ENCODE measurements at regions not wholly inside any gene's neighbourhood (a gene's known extent, or its start where the extent isn't known, plus 50 kb on each side); places are given as distances from the start of the nearest gene placed in this dataset.
"Not testable (repeated sequence)": the region's sequence is repeated elsewhere in the genome, so short reads cannot be mapped to it uniquely, and the experiment has no call there.

GRCh38 chr2:175679728-175680127 is 322.3 kb downstream of the LNPK start:
- ATAC-seq (ENCODE audit: low FRiP score in 2 of 2) (no peak), DNase-seq (no peak)
- no peak for TF ChIP-seq EP300 (IDR thresholded peaks at IDR 0.05)
- TF ChIP-seq POLR2A (IDR thresholded peaks at IDR 0.05) = no peak
- no peak for TF ChIP-seq CTCF (IDR thresholded peaks at IDR 0.05)
- TF ChIP-seq POLR2AphosphoS5 (IDR thresholded peaks at IDR 0.05) = no peak
- Histone ChIP-seq H3K9me3 (no peaks in the 10 kb centered on the region), H3K27ac (no peak overlapping the region), H3K27me3 (no peaks in the 10 kb centered on the region), H3K4me1 (no peaks in the 10 kb centered on the region), H3K36me3 (no peaks in the 10 kb centered on the region), H3K4me3 (no peak overlapping the region)
- WGBS, 2 donors = 58 to 77% methylated on average over 2 of the region's 2 CpGs

- ATAC-seq (ENCODE audit: low FRiP score in 2 of 2) (no peak), DNase-seq (no peak)
- H3K9me3 ChIP-seq = no peaks in the 10 kb centered on the region
- H3K27ac ChIP-seq = no peak overlapping the region
- no peak overlapping the region for H3K4me3 ChIP-seq
- no peak for TF ChIP-seq POLR2AphosphoS5 (IDR thresholded peaks at IDR 0.05)
- TF ChIP-seq CTCF (IDR thresholded peaks at IDR 0.05) = no peak
- TF ChIP-seq EP300 (IDR thresholded peaks at IDR 0.05) = no peak
- TF ChIP-seq POLR2A (IDR thresholded peaks at IDR 0.05) = no peak
- WGBS, 2 donors = 78 to 83% methylated on average over 4 of the region's 4 CpGs
- H3K36me3 ChIP-seq = no peaks in the 10 kb centered on the region
- H3K4me1 ChIP-seq = no peaks in the 10 kb centered on the region
- no peaks in the 10 kb centered on the region for H3K27me3 ChIP-seq
Measured at GRCh38 chr2:175679231-175679630, 322.8 kb downstream of the LNPK start.

- TF ChIP-seq POLR2AphosphoS5 (IDR thresholded peaks at IDR 0.05) (no peak), EP300 (IDR thresholded peaks at IDR 0.05) (no peak), CTCF (IDR thresholded peaks at IDR 0.05) (no peak), POLR2A (IDR thresholded peaks at IDR 0.05) (no peak)
- DNase-seq (no peak), ATAC-seq (ENCODE audit: low FRiP score in 2 of 2) (no peak)
- no peaks in the 10 kb centered on the region for H3K9me3 ChIP-seq
- no peaks in the 10 kb centered on the region for H3K36me3 ChIP-seq
- no peak overlapping the region for H3K4me3 ChIP-seq
- no peaks in the 10 kb centered on the region for H3K4me1 ChIP-seq
- no peaks in the 10 kb centered on the region for H3K27me3 ChIP-seq
- 90 to 100% methylated on average over 2 of the region's 2 CpGs for WGBS, 2 donors
- no peak overlapping the region for H3K27ac ChIP-seq
Measured at GRCh38 chr2:175677880-175678279, 324.2 kb downstream of the LNPK start.

- H3K27me3 ChIP-seq = no peaks in the 10 kb centered on the region
- ATAC-seq (ENCODE audit: low FRiP score in 2 of 2) (no peak), DNase-seq (no peak)
- peaks cover 0 to 3% (median 0%) of the 10 kb centered on the region in 4 donors for H3K9me3 ChIP-seq
- TF ChIP-seq EP300 (IDR thresholded peaks at IDR 0.05) = no peak
- no peak for TF ChIP-seq POLR2AphosphoS5 (IDR thresholded peaks at IDR 0.05)
- no peak for TF ChIP-seq POLR2A (IDR thresholded peaks at IDR 0.05)
- no peak for TF ChIP-seq CTCF (IDR thresholded peaks at IDR 0.05)
- 78 to 85% methylated on average over 3 of the region's 3 CpGs for WGBS, 2 donors
- H3K36me3 ChIP-seq = no peaks in the 10 kb centered on the region
- H3K27ac ChIP-seq = no peak overlapping the region
- no peaks in the 10 kb centered on the region for H3K4me1 ChIP-seq
- H3K4me3 ChIP-seq = no peak overlapping the region
Measured at GRCh38 chr2:175676813-175677212, 325.3 kb downstream of the LNPK start.

GRCh38 chr2:175668804-175669203 is 333.3 kb downstream of the LNPK start:
- not testable (repeated sequence) for ATAC-seq (ENCODE audit: low FRiP score in 2 of 2); H3K4me3 ChIP-seq; H3K27ac ChIP-seq; H3K9me3 ChIP-seq; H3K36me3 ChIP-seq; DNase-seq; H3K4me1 ChIP-seq; H3K27me3 ChIP-seq
- 58 to 71% methylated on average over 4 of the region's 7 CpGs for WGBS, 2 donors
